ENCODE measurements at regions not wholly inside any gene's neighbourhood (a gene's known extent, or its start where the extent isn't known, plus 50 kb on each side); places are given as distances from the start of the nearest gene placed in this dataset.

DNA sequence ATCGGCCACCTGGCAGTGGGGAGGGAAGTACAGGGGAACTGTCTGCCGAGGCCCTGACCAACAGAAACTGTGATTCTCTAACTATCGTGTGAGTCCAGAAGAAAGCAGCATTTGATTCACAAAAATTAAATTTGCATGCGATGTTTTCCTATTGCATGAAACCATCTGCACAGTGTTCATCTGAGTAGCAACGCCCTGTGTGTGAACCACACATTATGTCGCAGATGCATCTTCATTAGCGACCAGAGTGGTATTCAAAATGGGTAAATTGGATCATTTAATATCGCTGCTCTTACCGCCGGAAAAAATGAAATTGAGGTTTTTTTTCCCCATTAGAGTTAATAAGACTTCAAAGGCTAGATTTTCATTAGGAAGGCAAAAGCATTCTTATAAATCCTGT is 260.6 kb downstream of the ABCC12 start:
- no peak for TF ChIP-seq POLR2A (IDR thresholded peaks at IDR 0.05; ENCODE audit: low read length)
- TF ChIP-seq GATA1 (IDR thresholded peaks at IDR 0.05; ENCODE audit: low read depth, low read length): no peak

Data from erythroblast (primary cell).